ENCODE measurements at regions not wholly inside any gene's neighbourhood (a gene's known extent, or its start where the extent isn't known, plus 50 kb on each side); places are given as distances from the start of the nearest gene placed in this dataset.
A peak's percentile ranks its signal among the peaks of the same experiment; 100 is the strongest.

DNA sequence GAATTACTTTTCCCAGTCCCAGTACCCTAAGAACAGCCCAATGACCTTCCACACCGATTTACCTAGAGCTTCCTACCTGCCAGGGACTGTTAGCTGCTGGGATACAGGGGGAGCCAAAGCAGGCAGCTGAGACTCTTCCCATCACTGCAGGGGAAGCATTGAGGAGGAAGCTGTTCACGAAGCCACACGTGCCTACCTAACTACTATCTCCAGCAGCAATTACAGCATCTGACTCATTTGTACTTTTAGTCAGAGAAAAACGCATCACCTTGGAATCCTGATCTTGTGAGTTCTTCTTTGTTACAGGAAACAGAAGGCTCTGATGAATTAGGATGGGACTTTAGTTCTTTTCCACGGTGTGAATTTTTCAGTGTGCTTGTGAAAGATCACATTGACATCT is 113.7 kb upstream of the DHX40 start:
- no peak for DNase-seq

DNA sequence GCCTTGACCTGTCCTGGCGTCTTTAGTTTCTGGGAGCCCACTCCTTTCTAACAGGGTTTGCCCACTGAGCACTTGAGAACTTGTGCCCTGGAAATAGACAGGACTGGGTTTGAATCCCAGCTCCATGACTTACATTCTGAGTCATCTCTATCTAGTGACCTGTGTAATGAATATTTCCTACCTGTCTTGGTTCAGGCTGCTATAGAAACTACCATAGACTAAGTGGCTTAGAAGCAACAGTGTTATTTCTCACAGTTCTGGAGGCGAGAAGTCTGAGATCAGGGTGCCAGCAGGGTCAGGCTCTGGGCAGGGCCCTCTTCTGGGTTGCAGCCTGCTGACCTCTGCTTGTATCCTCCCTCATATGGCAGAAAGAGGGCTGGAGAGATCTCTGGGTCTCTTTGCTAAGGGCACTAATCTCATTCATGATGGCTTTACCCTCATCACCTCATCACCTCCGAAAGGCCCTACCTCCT is 110.7 kb upstream of the DHX40 start:
- DNase-seq = no peak

DNA sequence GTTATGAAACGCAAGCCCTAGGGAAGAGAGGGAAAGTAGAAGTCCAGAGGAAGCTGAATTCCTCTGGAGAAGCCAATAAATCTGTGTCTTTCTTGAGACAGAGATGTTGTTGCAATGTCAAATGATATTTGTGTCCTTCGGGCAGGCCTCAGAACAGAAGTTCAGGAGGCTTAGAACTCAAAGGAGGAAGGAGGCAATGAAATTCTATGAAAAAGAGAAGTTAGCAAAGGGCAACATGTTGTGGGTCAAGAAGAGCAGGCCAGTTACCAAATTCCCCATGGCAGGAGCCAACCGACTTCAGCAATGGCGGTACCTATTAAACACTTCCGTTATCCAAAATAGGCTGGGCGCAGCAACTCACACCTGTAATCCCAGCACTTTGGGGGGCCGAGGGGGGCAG is 109.0 kb upstream of the DHX40 start:
- DNase-seq = peak in 1 of 2 experiments; percentile 24

DNA sequence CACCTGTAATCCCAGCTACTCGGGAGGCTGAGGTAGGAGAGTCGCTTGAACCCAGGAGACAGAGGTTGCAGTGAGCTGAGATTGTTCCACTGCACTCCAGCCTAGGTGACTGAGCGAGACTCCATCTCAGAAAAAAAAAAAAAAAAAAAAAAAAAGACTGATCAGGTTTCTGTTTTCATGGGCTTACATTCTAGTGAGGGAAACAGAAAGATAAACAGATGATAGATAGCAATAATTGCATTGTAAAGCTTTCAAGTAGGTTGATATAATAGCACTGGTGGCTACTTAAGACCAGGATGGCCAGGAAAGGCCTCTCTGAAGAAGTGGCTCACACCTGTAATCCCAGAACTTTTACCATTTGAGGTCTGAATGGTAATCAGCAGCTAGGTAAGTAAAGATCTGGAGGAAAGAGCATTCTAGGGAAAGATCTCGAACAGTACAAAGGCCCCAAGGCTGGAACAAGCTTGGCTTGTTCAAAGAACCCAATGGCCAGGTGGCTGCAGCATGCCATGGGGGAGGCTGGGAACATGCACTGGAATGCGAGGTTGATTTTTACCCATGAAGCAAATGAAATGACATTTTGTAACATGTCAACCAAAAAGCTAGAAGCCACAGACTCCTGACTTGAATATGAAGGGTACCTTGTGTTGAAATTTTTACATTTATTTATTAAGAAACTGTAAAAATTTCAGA is 108.3 kb upstream of the DHX40 start:
- no peak for DNase-seq

DNA sequence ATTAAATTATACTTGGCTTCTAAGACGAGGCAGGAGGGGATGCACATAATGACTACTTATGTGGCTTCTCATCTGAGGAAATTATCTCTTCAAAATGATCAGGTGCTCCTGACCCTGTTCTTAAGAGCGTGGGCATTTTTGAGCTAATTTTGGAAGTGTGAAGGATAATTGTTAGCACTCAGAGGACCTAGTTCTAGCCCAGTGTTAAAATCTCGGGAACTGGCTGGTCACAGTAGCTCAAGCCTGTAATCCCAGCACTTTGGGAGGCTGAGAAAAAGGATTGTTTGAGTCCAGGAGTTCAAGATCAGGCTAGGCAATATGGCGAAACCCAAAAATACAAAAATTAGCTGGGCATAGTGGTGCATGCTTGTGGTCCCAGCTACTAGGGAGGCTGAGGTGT is 103.0 kb upstream of the DHX40 start:
- no peak for DNase-seq

DNA sequence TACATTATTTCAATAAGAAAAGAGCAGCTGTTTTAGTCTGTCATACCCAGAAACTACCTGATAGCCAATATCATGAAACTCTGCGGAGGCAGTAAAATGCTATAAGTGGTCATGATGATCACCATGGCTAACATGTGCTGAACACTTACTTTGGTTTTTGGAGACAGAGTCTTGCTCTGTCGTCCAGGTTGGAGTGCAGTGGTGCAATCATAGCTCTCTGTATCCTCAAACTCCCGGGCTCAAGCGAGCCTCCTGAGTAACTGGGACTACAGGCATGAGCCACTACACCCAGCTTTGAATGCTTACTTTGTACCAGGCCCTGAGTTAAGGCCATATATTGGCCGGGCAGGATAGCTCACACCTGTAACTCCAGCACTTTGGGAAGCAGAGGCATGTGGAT is 101.2 kb upstream of the DHX40 start:
- DNase-seq = no peak

DNA sequence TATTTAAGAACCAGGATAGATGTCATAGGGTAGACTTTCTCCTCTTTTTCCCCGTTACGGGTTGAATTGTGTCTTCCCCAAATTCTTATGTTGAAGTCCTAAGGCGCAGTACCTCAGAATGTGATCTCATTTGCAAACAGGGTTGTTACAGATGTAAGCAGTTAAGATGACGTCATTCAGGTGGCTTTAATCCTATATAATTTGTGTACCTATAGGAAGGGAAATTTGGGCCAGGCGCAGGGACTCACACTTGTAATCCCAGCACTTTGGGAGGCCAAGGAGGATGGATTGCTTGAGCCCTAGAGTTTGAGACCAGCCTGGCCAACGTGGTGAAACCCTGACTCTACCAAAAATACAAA is 99.5 kb upstream of the DHX40 start:
- no peak for DNase-seq

DNA sequence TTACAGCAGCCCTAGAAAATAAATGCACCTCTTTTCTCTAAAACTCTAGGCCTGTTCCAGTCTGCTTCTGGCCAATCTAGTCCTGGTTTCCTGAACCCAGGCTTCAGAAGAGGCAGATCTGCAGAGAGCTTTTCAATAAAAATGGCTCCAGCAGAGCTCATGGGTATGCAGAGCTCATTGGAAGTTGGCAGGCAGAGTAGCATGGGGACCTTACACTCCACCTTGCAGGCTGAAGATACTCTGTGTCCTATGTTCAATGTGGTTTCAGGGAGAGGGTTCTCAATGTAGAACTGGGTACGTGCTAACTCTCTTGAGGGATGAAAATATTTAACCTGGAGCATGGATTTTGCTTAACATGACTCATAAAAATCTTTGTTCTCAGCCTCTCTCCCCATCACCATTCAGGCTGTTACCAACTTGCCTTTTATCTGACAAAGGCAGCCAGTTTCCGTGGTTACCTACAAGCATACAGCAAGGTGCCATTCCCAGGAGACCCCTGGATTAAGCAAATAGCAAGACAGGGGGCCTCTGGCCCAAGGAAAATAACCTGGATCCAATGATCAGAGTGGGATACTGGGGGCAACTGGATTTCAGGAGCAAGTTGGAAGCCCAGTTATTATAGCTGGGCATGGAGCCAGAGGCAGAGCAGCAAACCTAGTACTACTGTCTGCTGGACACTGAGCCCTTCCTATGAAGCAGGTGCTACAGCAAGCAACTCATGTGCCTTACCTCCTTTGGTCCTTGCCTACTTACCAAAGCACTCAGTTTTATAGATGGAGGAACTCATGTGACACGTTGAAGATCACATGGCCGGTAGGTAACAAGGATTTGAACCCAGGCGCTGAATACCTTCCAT is 98.2 kb upstream of the DHX40 start:
- DNase-seq = no peak

DNA sequence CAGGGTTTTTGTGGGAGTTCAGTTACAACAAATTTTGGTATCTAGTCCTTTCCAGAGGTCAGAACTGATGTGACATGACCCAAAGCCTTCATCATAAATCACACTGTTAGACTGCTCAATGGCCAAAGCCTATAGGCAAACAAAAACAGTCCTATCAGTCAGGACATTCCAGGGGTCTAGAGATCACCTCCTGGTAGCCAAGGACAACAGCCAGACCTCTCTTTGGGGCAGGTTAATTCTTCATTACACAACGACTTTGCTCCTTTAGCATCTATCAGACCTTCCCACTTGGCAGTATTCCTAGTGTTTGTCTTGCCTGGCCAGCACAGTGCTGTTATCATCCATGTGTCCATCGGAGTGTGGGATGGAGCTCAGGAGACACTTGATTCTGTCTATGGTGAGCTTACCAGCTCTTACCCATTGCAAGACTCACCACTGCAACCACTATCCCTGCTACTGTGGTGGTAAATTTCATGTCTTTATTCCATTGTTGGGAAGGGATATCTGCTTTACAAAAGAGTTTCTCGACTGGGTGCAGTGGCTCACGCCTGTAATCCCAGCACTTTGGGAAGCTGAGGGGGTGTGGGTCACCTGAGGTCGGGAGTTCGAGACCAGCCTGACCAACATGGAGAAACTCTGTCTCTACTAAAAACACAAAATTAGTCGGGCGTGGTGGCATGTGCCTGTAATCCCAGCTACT is 95.5 kb upstream of the DHX40 start:
- no peak for DNase-seq

DNA sequence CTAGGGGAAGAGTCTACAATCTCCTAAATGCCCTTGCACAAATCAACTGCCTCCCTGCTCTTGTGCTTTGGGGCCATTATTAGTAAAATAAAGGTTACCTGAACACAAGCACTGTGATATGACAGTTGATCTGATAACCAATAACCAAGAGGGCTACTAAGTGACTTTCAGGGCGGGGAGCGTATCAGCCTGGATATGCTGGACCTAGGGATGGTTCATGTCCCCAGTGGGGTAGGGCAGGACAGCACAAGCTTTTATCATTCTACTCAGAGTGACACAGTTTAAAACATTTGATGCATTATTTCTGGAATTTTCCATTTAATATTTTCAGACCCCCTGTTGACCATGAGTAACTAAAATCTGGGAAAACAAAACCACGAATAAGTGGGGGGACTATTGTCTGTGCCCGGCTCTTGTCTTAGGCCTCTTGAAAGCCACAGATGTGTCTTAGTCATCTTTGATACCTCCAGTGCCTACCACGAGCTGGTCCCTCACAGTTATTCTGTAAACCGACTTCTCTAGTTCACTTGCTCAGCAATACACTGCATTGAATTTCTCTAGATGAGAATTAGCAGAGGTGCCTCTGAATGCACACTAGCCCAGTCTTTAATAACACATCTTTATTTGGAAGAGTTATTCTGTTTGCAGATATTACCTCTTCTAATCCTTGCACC is 94.6 kb upstream of the DHX40 start:
- DNase-seq = no peak

DNA sequence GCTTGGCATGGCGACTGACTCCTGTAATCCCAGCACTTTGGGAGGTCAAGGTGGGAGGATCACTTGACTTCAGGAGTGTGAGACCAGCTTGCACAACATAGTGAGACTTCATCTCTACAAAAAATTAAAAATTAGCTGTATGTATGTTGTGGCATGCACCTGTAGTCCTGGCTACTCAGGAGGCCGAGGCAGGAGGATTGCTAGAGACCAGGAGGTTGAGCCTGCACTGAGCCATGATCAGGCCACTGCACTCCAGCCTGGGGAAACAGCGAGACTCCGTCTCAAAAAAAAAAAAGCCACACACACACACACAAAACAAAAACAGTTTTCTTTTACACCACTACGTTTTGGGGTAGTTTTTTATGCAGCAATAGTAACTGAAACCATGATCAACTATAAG is 89.0 kb upstream of the DHX40 start:
- DNase-seq = no peak

DNA sequence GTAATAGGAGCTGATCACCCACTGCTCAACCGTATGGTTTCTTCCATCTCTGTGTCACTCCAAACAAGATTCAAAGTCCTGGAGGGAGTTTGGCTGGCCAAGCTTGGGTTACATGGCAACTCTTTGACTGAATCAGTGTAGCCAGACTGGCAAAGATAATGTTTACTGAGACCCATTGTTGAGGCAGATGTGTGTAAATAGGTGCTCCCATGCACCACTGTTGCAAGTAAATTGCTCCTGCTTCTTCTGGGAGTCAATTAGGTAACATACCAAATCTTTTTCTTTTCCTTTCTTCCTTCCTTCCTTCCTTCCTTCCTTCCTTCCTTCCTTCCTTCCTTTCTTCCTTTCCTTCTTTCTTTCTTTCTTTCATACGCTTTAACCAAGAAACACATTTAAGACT is 86.3 kb upstream of the DHX40 start:
- no peak for DNase-seq

DNA sequence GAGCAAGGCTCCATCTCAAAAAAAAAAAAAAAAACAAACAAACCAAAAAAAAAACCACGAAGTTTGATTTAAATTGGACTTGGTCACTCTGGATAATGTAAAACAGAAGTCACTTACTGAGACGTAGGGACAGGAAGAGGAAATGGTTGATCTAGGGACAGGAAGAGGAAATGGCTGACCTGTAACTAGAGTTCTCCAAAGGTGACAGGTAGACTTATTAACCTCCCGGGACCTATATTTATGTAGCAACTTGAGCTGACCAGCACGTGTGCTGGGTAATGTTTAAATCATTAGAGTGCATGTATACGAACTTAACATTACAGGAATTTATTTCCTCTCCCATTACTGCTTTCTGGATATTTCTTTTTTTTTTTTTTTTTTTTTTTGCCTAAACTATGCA is 81.5 kb upstream of the DHX40 start:
- peak in 1 of 2 experiments; percentile 14 for DNase-seq

DNA sequence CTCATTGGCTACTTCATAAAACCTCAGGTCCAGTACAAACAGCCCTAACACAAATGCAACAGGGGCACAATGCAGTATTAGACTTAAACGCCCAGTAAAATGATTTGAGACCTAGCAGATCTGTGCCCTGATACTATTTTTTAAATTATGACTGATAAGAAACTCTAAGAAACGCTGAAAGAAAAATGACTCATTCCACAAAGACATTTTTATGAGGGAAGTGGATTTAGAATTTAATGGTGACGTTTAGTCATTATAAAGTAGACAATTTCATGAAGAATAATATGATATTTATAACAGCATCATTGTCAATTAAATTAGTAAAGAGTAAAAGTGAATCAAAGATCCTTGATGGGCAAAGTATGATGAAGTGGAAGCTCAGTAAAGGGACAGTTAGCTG is 80.4 kb upstream of the DHX40 start:
- no peak for DNase-seq

DNA sequence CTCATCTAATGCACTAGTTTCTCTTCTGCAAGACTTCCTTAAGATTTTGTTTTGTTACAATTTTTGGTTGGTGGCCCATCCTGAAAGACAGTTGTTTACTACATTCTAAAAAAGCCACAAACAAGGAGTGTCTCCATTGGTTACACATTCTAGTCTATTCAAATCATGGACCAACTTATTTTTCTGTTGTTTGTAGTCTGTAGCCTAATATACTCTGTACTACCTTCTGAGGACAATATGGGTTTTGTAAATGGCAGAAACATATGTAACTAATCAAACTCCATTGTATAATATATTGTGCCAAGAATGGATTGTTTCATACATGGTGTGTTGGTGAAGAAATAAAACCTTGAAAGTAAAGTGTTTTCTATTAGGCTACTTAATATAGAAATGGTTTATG is 79.5 kb upstream of the DHX40 start:
- DNase-seq = no peak

DNA sequence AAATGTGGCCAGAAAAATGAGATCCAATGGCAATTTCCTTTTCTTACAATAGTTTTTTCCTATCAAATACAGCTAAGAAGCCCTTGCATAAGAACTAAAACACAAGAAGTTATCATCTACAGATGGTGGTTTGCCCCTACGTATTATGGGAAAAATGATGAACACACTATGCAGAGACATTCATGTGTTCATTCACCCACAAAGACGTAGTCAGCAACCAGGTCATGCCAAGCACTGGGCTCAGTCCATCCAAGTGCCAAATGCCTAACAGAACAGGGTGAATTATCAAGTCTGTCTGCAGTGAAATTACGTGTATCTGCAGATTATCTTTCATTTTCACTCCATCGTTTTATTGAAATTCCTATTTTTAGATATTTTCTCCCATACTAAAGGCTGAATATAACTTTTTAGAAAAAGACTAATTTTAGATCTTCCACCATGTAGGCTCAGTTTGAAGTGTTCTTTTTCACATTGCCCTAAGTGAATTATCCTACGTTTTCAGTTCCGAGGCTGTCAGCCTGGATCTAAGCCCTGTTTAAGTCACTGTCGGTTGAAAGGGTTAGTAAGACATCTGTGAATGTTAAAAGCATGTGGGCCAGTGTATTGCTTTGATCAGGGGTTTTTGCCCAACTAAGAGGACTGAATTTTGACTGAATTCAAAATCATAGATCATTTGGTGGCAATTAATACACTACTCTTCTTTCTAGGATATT is 78.1 kb upstream of the DHX40 start:
- DNase-seq = no peak

DNA sequence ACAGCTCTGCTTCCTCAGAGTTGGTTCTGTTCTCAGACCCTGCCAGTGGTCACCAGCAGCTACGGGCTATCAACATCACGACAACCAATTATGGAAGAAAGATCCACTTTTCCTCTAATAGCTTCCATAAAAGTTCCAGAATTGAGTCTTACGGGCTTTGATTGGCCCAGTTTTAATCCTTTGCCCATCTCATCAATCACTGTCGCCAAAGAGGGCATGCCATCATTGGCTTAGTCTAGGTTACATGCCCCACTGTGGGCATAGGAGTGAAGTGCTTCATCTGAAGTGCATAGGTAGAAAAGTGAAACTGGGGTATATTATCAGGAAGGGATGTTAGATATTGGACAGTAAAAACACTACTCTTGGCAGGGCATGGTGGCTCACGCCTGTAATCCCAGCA is 76.6 kb upstream of the DHX40 start:
- DNase-seq = no peak

DNA sequence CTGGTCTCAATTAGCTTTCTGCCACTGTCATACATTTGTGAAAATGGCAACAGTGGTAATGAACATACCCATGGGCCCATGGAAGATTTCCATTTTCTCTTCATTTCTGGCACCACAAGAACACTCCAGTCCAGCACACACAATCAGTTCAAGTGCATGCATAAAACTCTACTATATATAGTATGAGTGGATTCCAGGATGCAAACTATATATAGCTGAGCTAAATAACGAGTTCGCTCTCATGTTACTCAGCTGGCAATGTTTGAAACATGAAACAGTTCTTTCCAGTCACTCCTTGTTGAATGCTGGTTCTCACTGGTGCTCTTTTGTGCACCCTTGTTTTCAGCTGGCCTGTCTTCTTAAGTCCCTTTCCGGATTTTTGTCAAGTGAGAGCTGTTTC is 75.2 kb upstream of the DHX40 start:
- DNase-seq = no peak

DNA sequence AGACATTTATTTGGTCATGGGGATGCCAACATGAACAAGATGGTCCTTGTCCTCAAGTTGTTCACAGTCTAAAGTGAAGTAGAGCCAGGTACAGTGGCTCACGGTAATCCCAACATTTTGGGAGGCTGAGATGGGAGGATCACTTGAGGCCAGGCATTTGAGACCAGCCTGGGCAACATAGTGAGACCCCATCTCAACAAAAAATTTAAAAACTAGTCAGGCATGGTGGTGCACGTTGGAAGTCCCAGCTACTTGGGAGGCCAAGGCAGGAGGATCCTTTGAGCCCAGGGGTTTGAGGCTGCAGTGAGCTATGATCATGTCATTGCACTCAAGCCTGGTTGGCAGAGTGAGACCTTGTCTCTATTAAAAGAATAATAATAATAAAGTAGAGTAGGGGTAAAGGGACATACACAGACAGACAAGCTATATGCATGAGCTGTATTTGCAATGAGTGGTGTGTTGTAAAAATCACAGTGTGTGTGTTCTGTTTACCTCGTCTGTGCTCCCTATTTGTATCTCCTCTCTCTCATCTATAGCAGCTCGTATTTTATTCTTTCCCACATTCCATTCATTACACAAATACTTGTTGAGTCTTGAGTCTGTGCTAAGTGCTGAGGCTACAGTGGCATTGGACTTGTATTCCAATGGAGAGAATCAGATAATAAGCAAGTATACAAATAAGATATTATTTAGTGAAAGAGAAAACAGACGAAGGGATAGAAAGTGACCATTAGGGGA is 73.9 kb upstream of the DHX40 start:
- DNase-seq = no peak

DNA sequence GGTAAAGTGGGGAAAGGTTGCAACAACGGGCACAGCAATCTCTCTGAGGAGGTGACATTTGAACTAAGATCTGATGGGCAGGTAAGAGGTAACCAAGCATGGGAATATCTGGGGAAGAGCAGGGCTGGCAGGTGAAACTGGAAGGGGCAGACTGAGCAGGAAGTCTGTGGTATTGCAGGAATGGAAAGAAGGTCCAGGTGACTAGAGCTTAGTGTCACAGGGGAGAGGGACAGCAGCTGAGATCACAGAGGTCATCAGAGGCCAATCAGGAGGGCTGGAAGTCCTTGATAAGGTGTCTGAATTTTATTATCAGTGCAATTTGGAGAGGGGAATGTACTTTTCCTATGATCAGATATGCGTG is 73.3 kb upstream of the DHX40 start:
- DNase-seq = no peak

DNA sequence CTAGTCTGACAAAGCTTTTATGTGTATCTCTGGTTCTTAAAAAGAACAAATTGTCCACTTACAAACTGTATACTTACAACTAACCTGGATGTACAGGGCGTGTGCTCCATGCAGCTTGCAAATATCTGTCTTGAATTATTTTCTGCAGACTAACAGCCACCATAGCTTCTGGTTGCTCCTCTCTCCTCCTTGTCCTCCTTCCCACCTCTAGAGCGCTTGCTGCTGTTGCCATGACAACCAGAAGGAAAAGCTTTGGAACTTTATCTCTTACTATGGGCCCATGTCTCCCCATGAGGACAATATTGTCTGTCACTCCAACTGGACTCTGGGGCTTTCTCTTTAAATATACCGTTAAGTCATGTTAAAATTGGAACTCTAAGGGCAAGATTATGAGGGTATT is 71.5 kb upstream of the DHX40 start:
- DNase-seq = no peak

DNA sequence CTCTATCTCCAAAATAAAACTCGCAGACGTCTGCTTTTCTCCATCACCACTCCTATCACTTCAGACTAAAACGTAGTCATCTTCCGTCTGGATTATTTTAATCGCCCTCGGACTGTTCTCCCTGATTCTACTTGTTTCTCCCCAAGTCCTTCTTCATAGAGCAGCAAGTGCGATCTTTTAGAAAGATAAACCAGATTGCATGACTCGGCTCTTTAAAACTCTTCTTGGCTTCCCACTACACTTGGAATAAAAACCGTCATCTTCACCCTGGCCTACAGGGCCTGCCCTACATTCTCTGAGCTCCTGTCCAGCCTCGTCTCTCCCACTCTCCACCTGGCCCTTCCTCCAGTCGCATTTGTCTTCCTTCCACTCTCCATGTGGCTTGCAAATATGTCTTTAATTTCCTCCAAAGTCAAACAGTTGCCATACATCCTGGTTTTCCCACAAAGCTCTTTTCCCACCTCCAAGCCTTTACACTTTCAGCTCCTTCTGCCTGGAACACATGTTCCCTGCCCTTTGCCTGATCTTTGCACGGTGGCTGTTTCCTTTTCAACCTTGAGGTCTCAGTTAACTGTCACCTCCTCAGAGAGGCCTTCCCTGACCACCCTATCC is 70.5 kb upstream of the DHX40 start:
- DNase-seq = no peak
